ENCODE measurements at regions not wholly inside any gene's neighbourhood (a gene's known extent, or its start where the extent isn't known, plus 50 kb on each side); places are given as distances from the start of the nearest gene placed in this dataset.

- TF ChIP-seq ZFP30 (CRISPR knock-in tag; IDR thresholded peaks at IDR 0.05) (no peak), ZFP3 (CRISPR knock-in tag; IDR thresholded peaks at IDR 0.05) (no peak), SNAI2 (CRISPR knock-in tag; IDR thresholded peaks at IDR 0.05) (no peak), ZNF8 (CRISPR knock-in tag; IDR thresholded peaks at IDR 0.05) (no peak), PATZ1 (CRISPR knock-in tag; IDR thresholded peaks at IDR 0.05; ENCODE audit: borderline replicate concordance) (no peak), TCF4 (CRISPR knock-in tag; IDR thresholded peaks at IDR 0.05; ENCODE audit: borderline replicate concordance) (no peak), OSR1 (CRISPR knock-in tag; IDR thresholded peaks at IDR 0.05) (no peak), ISL1 (CRISPR knock-in tag; IDR thresholded peaks at IDR 0.05) (no peak), ARNTL (CRISPR knock-in tag; IDR thresholded peaks at IDR 0.05; ENCODE audit: borderline replicate concordance, low read depth) (no peak), CSRNP3 (CRISPR knock-in tag; IDR thresholded peaks at IDR 0.05) (no peak), BACH2 (CRISPR knock-in tag; IDR thresholded peaks at IDR 0.05; ENCODE audit: borderline replicate concordance) (no peak), CSDC2 (CRISPR knock-in tag; IDR thresholded peaks at IDR 0.05) (no peak)
- TF ChIP-seq, protein P1, sequence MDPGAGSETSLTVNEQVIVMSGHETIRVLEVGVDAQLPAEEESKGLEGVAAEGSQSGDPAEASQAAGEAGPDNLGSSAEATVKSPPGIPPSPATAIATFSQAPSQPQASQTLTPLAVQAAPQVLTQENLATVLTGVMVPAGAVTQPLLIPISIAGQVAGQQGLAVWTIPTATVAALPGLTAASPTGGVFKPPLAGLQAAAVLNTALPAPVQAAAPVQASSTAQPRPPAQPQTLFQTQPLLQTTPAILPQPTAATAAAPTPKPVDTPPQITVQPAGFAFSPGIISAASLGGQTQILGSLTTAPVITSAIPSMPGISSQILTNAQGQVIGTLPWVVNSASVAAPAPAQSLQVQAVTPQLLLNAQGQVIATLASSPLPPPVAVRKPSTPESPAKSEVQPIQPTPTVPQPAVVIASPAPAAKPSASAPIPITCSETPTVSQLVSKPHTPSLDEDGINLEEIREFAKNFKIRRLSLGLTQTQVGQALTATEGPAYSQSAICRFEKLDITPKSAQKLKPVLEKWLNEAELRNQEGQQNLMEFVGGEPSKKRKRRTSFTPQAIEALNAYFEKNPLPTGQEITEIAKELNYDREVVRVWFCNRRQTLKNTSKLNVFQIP (CRISPR knock-in tag; IDR thresholded peaks at IDR 0.05; ENCODE audit: borderline replicate concordance, low read depth), result no peak
- TF ChIP-seq, protein P2, sequence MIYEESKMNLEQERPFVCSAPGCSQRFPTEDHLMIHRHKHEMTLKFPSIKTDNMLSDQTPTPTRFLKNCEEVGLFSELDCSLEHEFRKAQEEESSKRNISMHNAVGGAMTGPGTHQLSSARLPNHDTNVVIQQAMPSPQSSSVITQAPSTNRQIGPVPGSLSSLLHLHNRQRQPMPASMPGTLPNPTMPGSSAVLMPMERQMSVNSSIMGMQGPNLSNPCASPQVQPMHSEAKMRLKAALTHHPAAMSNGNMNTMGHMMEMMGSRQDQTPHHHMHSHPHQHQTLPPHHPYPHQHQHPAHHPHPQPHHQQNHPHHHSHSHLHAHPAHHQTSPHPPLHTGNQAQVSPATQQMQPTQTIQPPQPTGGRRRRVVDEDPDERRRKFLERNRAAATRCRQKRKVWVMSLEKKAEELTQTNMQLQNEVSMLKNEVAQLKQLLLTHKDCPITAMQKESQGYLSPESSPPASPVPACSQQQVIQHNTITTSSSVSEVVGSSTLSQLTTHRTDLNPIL (CRISPR knock-in tag; IDR thresholded peaks at IDR 0.05; ENCODE audit: low read depth), result no peak
Observed at GRCh38 chr20:63102721-63103375, 96.1 kb upstream of the BHLHE23 start.

Data from SK-N-SH treated with all-trans-retinoic acid at 6 μM for 48 hours (cell line).